Neuronal stem cell (in vitro differentiated cells): ENCODE measurements at regions not wholly inside any gene's neighbourhood (a gene's known extent, or its start where the extent isn't known, plus 50 kb on each side); places are given as distances from the start of the nearest gene placed in this dataset.

Source experiments
- DNase-seq: peaks from one replicate; pipeline ENCODE4 v3.0.0-alpha.2; 2013; ENCODE audit warnings: low spot score
- H2AFZ ChIP-seq: one replicate; pipeline ENCODE4 v1.6.1; 2013; ENCODE audit warnings: mild to moderate bottlenecking, low read length, inconsistent platforms
- H2AK5ac ChIP-seq: 2 replicates; pipeline ENCODE4 v1.6.1; 2013; ENCODE audit warnings: low read depth, mild to moderate bottlenecking, inconsistent platforms, low read length, moderate library complexity, mixed read lengths
- H2BK120ac ChIP-seq: 2 replicates; pipeline ENCODE4 v1.6.1; 2013; ENCODE audit warnings: low read depth, mild to moderate bottlenecking, inconsistent platforms, low read length, moderate library complexity, mixed read lengths
- H2BK12ac ChIP-seq: one replicate; pipeline ENCODE4 v1.6.1; 2013; ENCODE audit warnings: low read length, inconsistent platforms
- H2BK15ac ChIP-seq: 2 replicates; pipeline ENCODE4 v1.6.1; 2013; ENCODE audit warnings: mild to moderate bottlenecking, low read length, inconsistent platforms, mixed read lengths
- H2BK5ac ChIP-seq: one replicate; pipeline ENCODE4 v1.6.1; 2013; ENCODE audit warnings: inconsistent platforms, mild to moderate bottlenecking, low read length, moderate library complexity
- H3K14ac ChIP-seq: one replicate; pipeline ENCODE4 v1.6.1; 2013; ENCODE audit warnings: low read length, inconsistent platforms
- H3K18ac ChIP-seq: 2 replicates; pipeline ENCODE4 v1.6.1; 2013; ENCODE audit warnings: low read length, inconsistent platforms
- H3K23ac ChIP-seq: 2 replicates; pipeline ENCODE4 v1.6.1; 2013; ENCODE audit warnings: low read depth, mild to moderate bottlenecking, mixed read lengths, low read length, inconsistent platforms; ENCODE audit not compliant: poor library complexity
- H3K27ac ChIP-seq: replicated peaks from 3 replicates; pipeline ENCODE4 v1.5.1; 2013; ENCODE audit warnings: low read length, inconsistent platforms
- H3K27me3 ChIP-seq, 3 experiments: 2 replicates each; pipeline ENCODE4 v1.6.1; 2013; ENCODE audit warnings: low read length in 3 of 3, mild to moderate bottlenecking in 2 of 3, inconsistent platforms in 1 of 3, low read depth in 1 of 3, mixed read lengths in 1 of 3, moderate library complexity in 1 of 3; ENCODE audit not compliant: control insufficient read depth in 3 of 3, insufficient read depth in 3 of 3
- H3K36me3 ChIP-seq, 2 donors: replicated peaks in 1 of 2; 2 replicates each; pipeline ENCODE4 v1.6.1; 2013; ENCODE audit warnings: low read length in 2 of 2; ENCODE audit not compliant: control insufficient read depth in 2 of 2, insufficient read depth in 2 of 2
- H3K4ac ChIP-seq: 2 replicates; pipeline ENCODE4 v1.6.1; 2013; ENCODE audit warnings: inconsistent platforms, mild to moderate bottlenecking, low read length, moderate library complexity
- H3K4me1 ChIP-seq, 2 donors: 1 replicate in 1 of 2; 2 replicates in 1 of 2; pipeline ENCODE4 v1.6.1; 2013; ENCODE audit warnings: low read length in 2 of 2, low read depth in 1 of 2; ENCODE audit not compliant: control insufficient read depth in 2 of 2, insufficient read depth in 1 of 2
- H3K4me2 ChIP-seq: one replicate; pipeline ENCODE4 v1.6.1; 2013; ENCODE audit warnings: mild to moderate bottlenecking, low read length, inconsistent platforms; ENCODE audit not compliant: insufficient read depth, poor library complexity, severe bottlenecking
- H3K4me3 ChIP-seq, 2 donors: 2 replicates each; pipeline ENCODE4 v1.5.1; 2013; ENCODE audit warnings: low read length in 2 of 2, mild to moderate bottlenecking in 2 of 2, inconsistent platforms in 1 of 2, moderate library complexity in 1 of 2
- H3K79me1 ChIP-seq: one replicate; pipeline ENCODE4 v1.6.1; 2013; ENCODE audit warnings: low read depth, mild to moderate bottlenecking, inconsistent platforms, low read length, moderate library complexity
- H3K9ac ChIP-seq: one replicate; pipeline ENCODE4 v1.6.1; 2013; ENCODE audit warnings: mild to moderate bottlenecking, low read depth, low read length, inconsistent platforms; ENCODE audit not compliant: poor library complexity
- H3K9me3 ChIP-seq, 2 donors: replicated peaks in 1 of 2; 2 replicates each; pipeline versions ENCODE3 to v1.6.1; 2013; ENCODE audit warnings: low read length in 2 of 2, mild to moderate bottlenecking in 2 of 2, inconsistent platforms in 1 of 2, low read depth in 1 of 2, mixed read lengths in 1 of 2, moderate library complexity in 1 of 2; ENCODE audit not compliant: control insufficient read depth in 2 of 2, insufficient read depth in 1 of 2
- H4K8ac ChIP-seq: one replicate; pipeline ENCODE4 v1.6.1; 2013; ENCODE audit warnings: low read depth, mild to moderate bottlenecking, inconsistent platforms, low read length, moderate library complexity
- H4K91ac ChIP-seq: one replicate; pipeline ENCODE4 v1.6.1; 2013; ENCODE audit warnings: low read length, low read depth, mild to moderate bottlenecking, inconsistent platforms; ENCODE audit not compliant: poor library complexity
- WGBS, 2 donors: extraction: QIAGEN DNeasy Blood & Tissue Kit; methylation state at CpG; one replicate each; pipeline ENCODE4 v1.1.7; 2013; ENCODE audit warnings: missing lambda C conversion rate in 2 of 2, mixed read lengths in 1 of 2; ENCODE audit not compliant: insufficient read length in 2 of 2, insufficient replicate concordance in 1 of 2; ENCODE audit errors: extremely low coverage in 2 of 2; 5-methylcytosine and 5-hydroxymethylcytosine counted together

- H3K36me3 ChIP-seq = no peaks in the 10 kb centered on the region
- H3K79me1 ChIP-seq = no peaks in the 10 kb centered on the region
- WGBS, 2 donors = no CpG with 5 or more reads among the region's 7 CpGs
- no peak overlapping the region for H2BK5ac ChIP-seq
- no peak overlapping the region for H4K8ac ChIP-seq
- H3K9ac ChIP-seq = no peak overlapping the region
- H4K91ac ChIP-seq = no peak overlapping the region
- H3K9me3 ChIP-seq = peaks cover 0 to 2% of the 10 kb centered on the region in 2 donors
- H3K4me1 ChIP-seq = no peaks in the 10 kb centered on the region
- no peak overlapping the region for H2BK120ac ChIP-seq
- H3K4me3 ChIP-seq = peak overlapping the region in 1 of 2 donors; percentile 3
- no peak overlapping the region for H2AK5ac ChIP-seq
- H3K4ac ChIP-seq = no peak overlapping the region
- H2BK15ac ChIP-seq = no peak overlapping the region
- no peak overlapping the region for H2AFZ ChIP-seq
- H3K14ac ChIP-seq = no peak overlapping the region
- DNase-seq = no peak
- H3K4me2 ChIP-seq = no peak overlapping the region
- H3K23ac ChIP-seq = no peak overlapping the region
- no peak overlapping the region for H2BK12ac ChIP-seq
- no peak overlapping the region for H3K27ac ChIP-seq
- no peaks in the 10 kb centered on the region for H3K27me3 ChIP-seq
- H3K18ac ChIP-seq = no peak overlapping the region
Measured at GRCh38 chr11:127993788-127994187, 593.6 kb downstream of the ETS1 start.

- H3K4me2 ChIP-seq = no peak overlapping the region
- no peak overlapping the region for H2BK12ac ChIP-seq
- H2BK120ac ChIP-seq = no peak overlapping the region
- peaks cover 0 to 2% of the 10 kb centered on the region in 2 donors for H3K9me3 ChIP-seq
- H4K91ac ChIP-seq = no peak overlapping the region
- no peak overlapping the region for H3K4me3 ChIP-seq
- H3K79me1 ChIP-seq = no peaks in the 10 kb centered on the region
- no peak for DNase-seq
- H3K14ac ChIP-seq = no peak overlapping the region
- H3K4ac ChIP-seq = no peak overlapping the region
- H3K27ac ChIP-seq = no peak overlapping the region
- H3K4me1 ChIP-seq = no peaks in the 10 kb centered on the region
- H2AFZ ChIP-seq = no peak overlapping the region
- H2BK15ac ChIP-seq = no peak overlapping the region
- no peaks in the 10 kb centered on the region for H3K27me3 ChIP-seq
- no peak overlapping the region for H2BK5ac ChIP-seq
- H3K18ac ChIP-seq = peak overlapping the region; percentile 14
- H3K36me3 ChIP-seq = no peaks in the 10 kb centered on the region
- H3K9ac ChIP-seq = no peak overlapping the region
- H2AK5ac ChIP-seq = no peak overlapping the region
- no peak overlapping the region for H3K23ac ChIP-seq
- H4K8ac ChIP-seq = no peak overlapping the region
- no CpG with 5 or more reads among the region's 5 CpGs for WGBS, 2 donors
Measured at GRCh38 chr11:127993281-127993680, 594.1 kb downstream of the ETS1 start.

- Histone ChIP-seq H3K79me1 (no peaks in the 10 kb centered on the region), H3K23ac (no peak overlapping the region), H3K9ac (no peak overlapping the region), H2AFZ (peak overlapping the region; percentile 57), H3K18ac (no peak overlapping the region), H3K27ac (no peak overlapping the region), H3K9me3 (peaks cover 0 to 4% of the 10 kb centered on the region in 2 donors), H3K36me3 (no peaks in the 10 kb centered on the region), H3K4me3 (no peak overlapping the region), H2BK5ac (no peak overlapping the region), H3K4ac (no peak overlapping the region), H3K14ac (no peak overlapping the region), H2AK5ac (no peak overlapping the region), H3K4me1 (no peaks in the 10 kb centered on the region), H4K91ac (no peak overlapping the region), H2BK15ac (no peak overlapping the region), H3K27me3 (no peaks in the 10 kb centered on the region), H4K8ac (no peak overlapping the region), H2BK12ac (no peak overlapping the region), H2BK120ac (no peak overlapping the region), H3K4me2 (no peak overlapping the region)
- no peak for DNase-seq
- WGBS, 2 donors = no CpG with 5 or more reads among the region's 4 CpGs
Measured at GRCh38 chr11:127986073-127986472, 601.3 kb downstream of the ETS1 start.

- no peak overlapping the region for H2BK12ac ChIP-seq
- H3K9ac ChIP-seq = no peak overlapping the region
- H2BK120ac ChIP-seq = no peak overlapping the region
- H3K14ac ChIP-seq = no peak overlapping the region
- no peak overlapping the region for H2BK5ac ChIP-seq
- H3K9me3 ChIP-seq = peaks cover 0 to 21% of the 10 kb centered on the region in 2 donors
- DNase-seq = no peak
- no peak overlapping the region for H3K18ac ChIP-seq
- peaks cover 0 to 2% (median 0%) of the 10 kb centered on the region in 3 experiments for H3K27me3 ChIP-seq
- H2AK5ac ChIP-seq = no peak overlapping the region
- H3K4me1 ChIP-seq = no peaks in the 10 kb centered on the region
- no peak overlapping the region for H4K8ac ChIP-seq
- H3K4me2 ChIP-seq = no peak overlapping the region
- no peak overlapping the region for H3K23ac ChIP-seq
- H3K79me1 ChIP-seq = no peaks in the 10 kb centered on the region
- H2BK15ac ChIP-seq = no peak overlapping the region
- no peak overlapping the region for H3K27ac ChIP-seq
- H2AFZ ChIP-seq = no peak overlapping the region
- no peak overlapping the region for H3K4me3 ChIP-seq
- no peaks in the 10 kb centered on the region for H3K36me3 ChIP-seq
- no peak overlapping the region for H3K4ac ChIP-seq
- H4K91ac ChIP-seq = no peak overlapping the region
Measured at GRCh38 chr11:127972816-127973215, 614.5 kb downstream of the ETS1 start.
